ENCODE measurements at regions not wholly inside any gene's neighbourhood (a gene's known extent, or its start where the extent isn't known, plus 50 kb on each side); places are given as distances from the start of the nearest gene placed in this dataset.
A peak's percentile ranks its signal among the peaks of the same experiment; 100 is the strongest.

DNA sequence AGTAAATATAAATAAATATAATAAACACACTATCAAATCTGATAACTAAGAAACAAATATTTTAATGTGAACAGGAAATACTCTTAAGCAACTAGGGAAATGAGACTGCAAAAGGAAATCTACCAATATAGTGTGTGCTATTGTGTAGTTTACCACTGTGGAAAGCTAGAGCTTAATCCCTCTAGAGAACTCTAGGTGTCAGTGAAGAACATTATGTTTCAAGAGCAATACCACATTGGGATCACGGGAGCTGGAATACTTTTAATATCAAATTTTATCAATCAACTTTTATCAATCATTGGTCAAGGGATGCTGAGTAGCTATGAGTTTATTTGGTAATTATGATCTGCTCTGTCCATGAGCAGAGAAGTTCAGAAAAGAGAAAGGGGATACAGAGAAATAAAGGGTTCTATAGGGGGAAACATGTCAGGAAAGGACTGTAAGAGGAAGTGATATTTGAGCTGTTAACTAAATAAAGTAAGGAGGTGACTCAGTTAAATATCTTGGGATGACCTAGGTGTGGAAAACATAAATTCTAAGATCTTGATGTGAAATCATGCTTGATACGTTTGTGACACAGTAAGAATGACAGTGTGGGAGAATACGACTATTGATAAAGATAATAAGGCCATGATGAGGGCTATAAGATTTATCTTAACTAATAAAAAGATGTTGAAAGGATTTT is 762.2 kb upstream of the ALCAM start:
- DNase-seq: peak; percentile 44

- DNase-seq: no peak
Observed at GRCh38 chr3:104606812-104607211, 759.9 kb upstream of the ALCAM start.

- no peak for DNase-seq
Observed at GRCh38 chr3:104610730-104611652, 755.7 kb upstream of the ALCAM start.

- no peak for DNase-seq
Observed at GRCh38 chr3:104612218-104612617, 754.5 kb upstream of the ALCAM start.

DNA sequence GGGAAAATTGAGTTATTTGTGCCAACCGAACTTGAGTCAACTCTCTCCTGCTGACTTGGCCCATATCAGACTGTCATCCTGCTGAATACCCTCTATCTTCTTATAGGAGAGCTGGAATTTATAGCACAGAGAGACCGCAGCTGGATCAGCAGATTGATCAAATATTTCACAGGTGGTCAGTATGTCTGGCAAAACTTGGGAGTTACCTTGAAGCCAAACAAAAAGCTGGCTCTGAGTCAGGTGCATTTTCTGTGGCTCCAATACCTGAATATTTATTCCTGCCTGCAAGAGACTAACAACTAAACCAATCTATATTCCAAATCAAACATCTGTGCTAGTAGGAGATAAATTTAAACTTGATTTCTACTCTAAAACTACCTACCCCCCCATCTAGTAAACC is 752.1 kb upstream of the ALCAM start:
- no peak for DNase-seq

- DNase-seq: no peak
Observed at GRCh38 chr3:104628185-104628789, 738.4 kb upstream of the ALCAM start.

GRCh38 chr3:104629038-104629437 is 737.7 kb upstream of the ALCAM start:
- DNase-seq: no peak

GRCh38 chr3:104631254-104631653 is 735.5 kb upstream of the ALCAM start:
- no peak for DNase-seq

DNA sequence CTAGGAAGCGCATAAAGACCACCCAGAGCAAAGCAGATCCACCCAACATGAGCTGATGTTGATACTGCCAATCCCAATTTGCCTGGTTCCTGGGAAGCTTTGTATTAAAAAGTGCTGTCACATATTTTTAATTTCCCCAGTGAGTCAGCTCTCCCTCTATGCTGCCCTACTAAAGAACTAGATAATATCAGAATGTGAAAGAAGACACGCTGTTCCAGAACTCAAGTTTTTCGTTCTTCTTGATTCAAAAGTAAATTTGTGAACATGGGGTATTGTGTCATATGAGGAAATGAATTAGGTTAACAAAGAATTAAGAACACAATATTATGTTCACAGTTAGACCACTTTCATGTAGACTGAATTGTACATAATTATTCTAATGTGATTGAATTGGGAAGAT is 734.2 kb upstream of the ALCAM start:
- peak; percentile 56 for DNase-seq

DNA sequence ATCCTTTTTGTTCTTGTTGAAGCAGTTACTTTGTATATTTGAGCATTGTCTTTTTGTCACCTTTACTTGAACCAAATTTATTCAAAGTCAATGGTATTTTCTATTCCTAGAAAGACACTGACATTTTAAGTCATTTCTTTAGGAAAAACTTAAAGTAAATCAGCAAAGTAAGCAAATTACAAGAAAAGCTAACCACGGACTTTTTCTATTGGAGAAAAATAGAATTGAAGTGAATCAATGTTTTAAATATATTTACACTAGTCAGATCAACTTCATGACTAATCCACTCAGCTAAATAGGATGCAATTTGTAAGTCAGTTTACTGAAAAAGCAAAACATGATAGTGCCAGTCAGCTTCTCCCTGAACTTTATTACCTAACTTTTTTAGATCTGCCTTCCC is 733.8 kb upstream of the ALCAM start:
- DNase-seq: peak; percentile 84

- DNase-seq: no peak
Observed at GRCh38 chr3:104635872-104636580, 730.7 kb upstream of the ALCAM start.

DNA sequence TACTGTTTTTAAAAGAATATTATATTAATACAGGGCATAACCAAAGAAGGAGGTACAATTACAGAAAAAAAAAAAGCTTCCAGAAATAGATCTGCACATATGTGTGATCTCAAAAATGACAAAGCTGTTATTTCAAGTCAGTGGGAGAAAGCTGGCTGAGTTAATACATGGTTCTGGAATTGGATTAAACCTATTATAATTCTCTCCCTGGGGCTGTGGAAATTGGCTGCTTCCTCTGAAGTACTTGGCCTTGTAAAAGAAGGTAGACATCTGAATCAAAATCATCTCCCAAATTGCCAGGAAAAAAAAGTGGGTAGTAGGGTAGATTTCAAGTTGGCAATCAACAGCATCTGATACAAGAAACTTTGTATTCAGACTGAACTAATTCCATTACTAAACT is 723.9 kb upstream of the ALCAM start:
- no peak for DNase-seq

DNA sequence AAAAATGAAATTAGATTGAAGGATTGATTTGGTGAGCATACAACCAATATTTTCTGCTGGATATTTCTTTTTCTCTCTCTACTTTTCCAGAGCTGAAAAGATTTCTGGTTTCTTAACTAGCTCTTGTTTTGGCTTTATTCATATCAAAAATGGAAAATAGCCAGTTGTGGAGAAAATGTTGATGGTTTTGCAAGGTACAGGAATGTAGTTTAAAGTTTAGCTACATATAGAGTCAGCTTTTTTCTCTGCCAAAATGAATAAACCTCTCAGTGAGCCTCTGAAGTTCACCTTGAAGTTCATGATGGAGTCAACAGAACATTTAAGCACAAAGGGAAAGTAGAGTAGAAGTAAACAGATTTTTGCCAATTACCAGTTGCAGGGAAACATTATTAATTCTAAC is 720.5 kb upstream of the ALCAM start:
- no peak for DNase-seq

DNA sequence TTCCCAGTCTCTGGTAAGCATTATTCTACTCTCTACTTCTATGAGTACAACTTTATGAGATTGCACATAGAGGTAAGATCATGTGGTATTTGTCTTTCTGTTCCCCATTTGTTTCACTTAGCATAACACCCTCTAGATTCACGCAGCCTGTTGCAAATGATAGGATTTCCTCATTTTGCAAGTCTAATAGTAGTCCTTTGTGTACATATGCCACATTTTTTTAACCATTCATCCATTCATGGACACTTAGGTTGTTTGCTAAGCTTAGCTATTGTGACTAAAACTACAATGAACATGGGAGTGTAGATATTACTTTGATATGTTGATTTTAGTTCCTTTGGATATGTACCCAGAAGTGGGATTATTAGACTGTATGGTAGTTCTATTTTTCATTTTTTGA is 717.9 kb upstream of the ALCAM start:
- no peak for DNase-seq

DNA sequence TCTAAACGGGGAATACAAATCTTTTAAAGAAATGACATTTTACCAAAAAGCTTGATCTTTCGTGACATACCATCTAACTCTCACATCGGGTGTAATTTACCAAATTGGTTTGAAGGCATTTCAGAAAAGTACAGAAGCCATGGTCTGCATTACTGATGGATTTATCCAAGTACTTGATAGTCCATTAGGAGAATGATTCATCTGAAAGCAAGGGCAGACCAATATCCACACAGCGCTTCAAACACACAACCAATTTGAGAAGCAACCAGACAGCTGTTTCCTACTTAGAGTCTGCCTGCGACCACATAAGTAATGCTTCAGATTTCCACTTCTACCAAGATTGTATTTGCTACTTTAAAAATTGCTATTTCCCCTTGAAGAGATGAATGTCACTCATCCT is 697.6 kb upstream of the ALCAM start:
- no peak for DNase-seq

- DNase-seq: no peak
Observed at GRCh38 chr3:104672331-104672730, 694.4 kb upstream of the ALCAM start.

GRCh38 chr3:104673981-104674380 is 692.7 kb upstream of the ALCAM start:
- no peak for DNase-seq

- no peak for DNase-seq
Observed at GRCh38 chr3:104676241-104676640, 690.5 kb upstream of the ALCAM start.

- no peak for DNase-seq
Observed at GRCh38 chr3:104677932-104678331, 688.8 kb upstream of the ALCAM start.

DNA sequence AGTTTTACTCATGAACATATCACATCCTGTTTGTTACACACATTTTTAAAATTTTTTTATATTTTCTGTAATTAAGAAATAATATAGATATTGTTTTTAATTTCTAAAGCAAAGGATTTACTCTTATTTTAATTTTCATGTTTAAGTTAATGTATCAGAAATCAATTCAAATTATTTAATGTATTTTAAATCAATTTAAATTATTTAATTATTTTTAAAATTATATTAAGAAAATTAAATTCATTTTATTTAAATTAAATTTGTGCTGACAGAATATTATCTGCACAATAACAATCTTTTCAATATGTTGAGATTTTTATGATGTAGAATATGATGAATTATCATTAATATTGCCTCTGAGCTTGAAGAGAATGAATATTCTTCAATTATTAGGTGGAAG is 681.2 kb upstream of the ALCAM start:
- no peak for DNase-seq

DNA sequence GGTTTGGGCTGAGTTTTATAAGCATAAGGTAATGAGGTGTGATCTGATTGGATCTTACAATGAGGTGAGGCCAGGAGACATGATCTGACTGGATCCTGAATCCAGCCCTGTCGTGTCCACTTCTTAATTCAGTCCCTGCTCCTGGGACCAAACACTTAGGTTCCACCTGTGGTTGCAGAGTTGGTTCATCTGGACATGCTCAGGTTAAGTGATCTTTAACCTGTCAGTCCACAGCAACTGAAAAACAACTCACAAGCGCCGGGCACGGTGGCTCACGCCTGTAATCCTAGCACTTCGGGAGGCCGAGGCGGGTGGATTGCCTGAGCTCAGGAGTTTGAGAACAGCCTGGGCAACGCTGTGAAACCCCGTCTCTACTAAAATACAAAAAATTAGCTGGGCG is 679.3 kb upstream of the ALCAM start:
- no peak for DNase-seq

- DNase-seq: no peak
Observed at GRCh38 chr3:104696470-104696869, 670.2 kb upstream of the ALCAM start.

- DNase-seq: peak; percentile 40
Observed at GRCh38 chr3:104711406-104711805, 655.3 kb upstream of the ALCAM start.
